SK-N-SH (cell line): ENCODE measurements at regions not wholly inside any gene's neighbourhood (a gene's known extent, or its start where the extent isn't known, plus 50 kb on each side); places are given as distances from the start of the nearest gene placed in this dataset.

Experiments
- CTCF ChIA-PET: fragments of 300-600, 350-600 bp; formaldehyde crosslinking; extraction: SDS; loops from one replicate; lab custom pipeline; 2021; lab: Yijun Ruan, JAX
- POLR2A ChIA-PET: fragments of 350-600 bp; sonication (Branson Sonifier 250); formaldehyde crosslinking; extraction: SDS; loops from one replicate; lab custom pipeline; 2020; ENCODE audit warnings: antibody characterized with exemption, inconsistent platforms; lab: Yijun Ruan, JAX
- DNase-seq: peaks from one replicate; pipeline ENCODE4 v3.0.0; 2012
- H2AFZ ChIP-seq: fragments of 200-600 bp; sonication (generic); 2 replicates; pipeline ENCODE4 v1.8.1; 2016; ENCODE audit warnings: antibody characterized with exemption, mild to moderate bottlenecking, low read depth
- H3F3A ChIP-seq: fragments of 200-600 bp; sonication (generic); replicated peaks from 2 replicates; pipeline ENCODE3; 2016; ENCODE audit warnings: antibody characterized with exemption, mild to moderate bottlenecking; ENCODE audit not compliant: insufficient read depth
- H3K27ac ChIP-seq, 2 experiments: fragments of 200-500 bp in 1 of 2; fragments of 200-600 bp in 1 of 2; sonication (Bioruptor generic) in 1 of 2; sonication (generic), shearing (Covaris generic) in 1 of 2; 2 replicates each; pipeline versions ENCODE4 v1.5.1 to v1.6.1; 2014 to 2016; ENCODE audit warnings: low read depth in 2 of 2, inconsistent platforms in 1 of 2, low read length in 1 of 2, mild to moderate bottlenecking in 1 of 2, mixed read lengths in 1 of 2
- H3K27me3 ChIP-seq: fragments of 200-600 bp; sonication (generic), shearing (Covaris generic); 2 replicates; pipeline ENCODE4 v1.6.1; 2016; ENCODE audit warnings: mixed run types; ENCODE audit not compliant: insufficient read depth
- H3K36me3 ChIP-seq, 2 experiments: fragments of 200-500 bp in 1 of 2; fragments of 200-600 bp in 1 of 2; sonication (Bioruptor generic) in 1 of 2; sonication (generic) in 1 of 2; replicated peaks in 1 of 2; 2 replicates each; pipeline versions ENCODE3 to v1.5.1; 2014 to 2016; ENCODE audit warnings: low read length in 1 of 2, mild to moderate bottlenecking in 1 of 2; ENCODE audit not compliant: insufficient read depth in 2 of 2, control insufficient read depth in 1 of 2
- H3K4me1 ChIP-seq, 2 experiments: fragments of 200-500 bp in 1 of 2; fragments of 200-600 bp in 1 of 2; sonication (Bioruptor generic) in 1 of 2; sonication (generic), shearing (Covaris generic) in 1 of 2; 2 replicates each; pipeline versions ENCODE4 v1.5.1 to v1.6.1; 2014 to 2016; ENCODE audit warnings: low read depth in 1 of 2, low read length in 1 of 2, mixed run types in 1 of 2; ENCODE audit not compliant: insufficient read depth in 2 of 2, control insufficient read depth in 1 of 2
- H3K4me2 ChIP-seq: fragments of 200-600 bp; sonication (generic), shearing (Covaris generic); 2 replicates; pipeline ENCODE4 v1.6.1; 2017; ENCODE audit warnings: mixed run types
- H3K4me3 ChIP-seq, 2 experiments: fragments of 200-500 bp in 1 of 2; fragments of 200-600 bp in 1 of 2; sonication (Bioruptor generic) in 1 of 2; sonication (generic), shearing (Covaris generic) in 1 of 2; 2 replicates each; pipeline versions ENCODE4 v1.5.1 to v1.8.1; 2014 to 2016; ENCODE audit warnings: low read depth in 2 of 2, inconsistent platforms in 1 of 2, low read length in 1 of 2, mild to moderate bottlenecking in 1 of 2, mixed read lengths in 1 of 2, moderate library complexity in 1 of 2
- H3K79me2 ChIP-seq: fragments of 200-600 bp; sonication (generic); 2 replicates; pipeline ENCODE4 v1.8.1; 2017; ENCODE audit warnings: mild to moderate bottlenecking; ENCODE audit not compliant: insufficient read depth
- H3K9ac ChIP-seq: fragments of 200-600 bp; sonication (generic); 2 replicates; pipeline ENCODE4 v1.6.1; 2017; ENCODE audit warnings: mixed run types
- H3K9me2 ChIP-seq: fragments of 200-600 bp; sonication (generic); 2 replicates; pipeline ENCODE4 v1.6.1; 2017; ENCODE audit warnings: mixed run types
- H3K9me3 ChIP-seq: fragments of 200-600 bp; sonication (generic); 2 replicates; pipeline ENCODE4 v1.6.1; 2017; ENCODE audit warnings: mixed run types, mild to moderate bottlenecking, moderate library complexity
- H4K20me1 ChIP-seq: fragments of 200-600 bp; sonication (generic); 2 replicates; pipeline ENCODE4 v1.6.1; 2017; ENCODE audit warnings: mild to moderate bottlenecking, mixed run types; ENCODE audit not compliant: insufficient read depth
- ELF1 ChIP-seq: IDR thresholded peaks from 2 replicates; pipeline ENCODE4 v1.4.0; 2012
- EP300 ChIP-seq, 2 experiments: IDR thresholded peaks; 2 replicates each; pipeline versions ENCODE4 v1.4.0 to v1.6.1; 2012; ENCODE audit warnings: borderline replicate concordance in 1 of 2, low read depth in 1 of 2, low read length in 1 of 2
- GABPA ChIP-seq: IDR thresholded peaks from 2 replicates; pipeline ENCODE4 v1.4.0; 2012; ENCODE audit warnings: low read depth, mild to moderate bottlenecking
- GATA2 ChIP-seq: sonication (generic); formaldehyde crosslinking; IDR thresholded peaks from 2 replicates; pipeline ENCODE4 v1.5.0; 2020; ENCODE audit warnings: mild to moderate bottlenecking, missing genetic modification reagents
- IRF3 ChIP-seq: fragments of 150-350 bp; IDR thresholded peaks from 2 replicates; pipeline ENCODE4 v1.6.1; 2016; ENCODE audit warnings: mild to moderate bottlenecking, low read depth, low read length
- JUND ChIP-seq: IDR thresholded peaks from 2 replicates; pipeline ENCODE4 v1.4.0; 2012
- NFIC ChIP-seq: IDR thresholded peaks from 2 replicates; pipeline ENCODE4 v1.4.0; 2012; ENCODE audit warnings: borderline replicate concordance
- PBX3 ChIP-seq: IDR thresholded peaks from 2 replicates; pipeline ENCODE4; 2012
- POLR2AphosphoS5 ChIP-seq: IDR thresholded peaks from 2 replicates; pipeline ENCODE4 v1.6.1; 2012; ENCODE audit warnings: low read depth, low read length
- REST ChIP-seq: IDR thresholded peaks from 2 replicates; pipeline ENCODE4 v1.6.1; 2012; ENCODE audit warnings: mild to moderate bottlenecking, low read depth, low read length, moderate library complexity
- RFX5 ChIP-seq: IDR thresholded peaks from 2 replicates; pipeline ENCODE4 v1.6.1; 2012; ENCODE audit warnings: mild to moderate bottlenecking, improper control_type of control experiment, low read length
- SIN3A ChIP-seq: IDR thresholded peaks from 2 replicates; pipeline ENCODE4 v1.6.1; 2012; ENCODE audit warnings: low read depth, mild to moderate bottlenecking, low read length, moderate library complexity, borderline replicate concordance
- TAF1 ChIP-seq: IDR thresholded peaks from 2 replicates; pipeline ENCODE4 v1.6.1; 2012; ENCODE audit warnings: low read depth, mild to moderate bottlenecking, low read length, moderate library complexity, borderline replicate concordance
- ZBTB33 ChIP-seq: IDR thresholded peaks from 2 replicates; pipeline ENCODE4 v1.4.0; 2012; ENCODE audit warnings: low read depth, borderline replicate concordance
- WGBS: methylation state at CpG from one replicate; pipeline ENCODE4 v1.1.6; 2017; ENCODE audit warnings: low lambda C conversion rate; 5-methylcytosine and 5-hydroxymethylcytosine counted together

GRCh38 chr18:77905011-77905410 is 655.4 kb downstream of the GALR1 start (continued):
- TF ChIP-seq IRF3 (no peak), SIN3A (no peak), NFIC (no peak)

GRCh38 chr18:77905449-77906055 is 655.9 kb downstream of the GALR1 start:
- no peak for DNase-seq
- H3F3A ChIP-seq: no peaks in the 10 kb centered on the region
- no peak for TF ChIP-seq JUND
- no peak for TF ChIP-seq GABPA
- TF ChIP-seq SIN3A: no peak
- no peak for TF ChIP-seq POLR2AphosphoS5
- TF ChIP-seq REST: no peak
- TF ChIP-seq ELF1: no peak
- TF ChIP-seq IRF3: no peak
- TF ChIP-seq TAF1: no peak
- no peak for TF ChIP-seq PBX3
- no peak for TF ChIP-seq RFX5
- no peak for TF ChIP-seq GATA2 (CRISPR knock-in tag)
- TF ChIP-seq ZBTB33: no peak
- no peak for TF ChIP-seq EP300 (IDR thresholded peaks at IDR 0.05; ENCODE audit: borderline replicate concordance in 1 of 2, low read depth in 1 of 2, low read length in 1 of 2)
- TF ChIP-seq, all 33 proteins: peak for 0
- H3K9me3 ChIP-seq: no peaks in the 10 kb centered on the region
- H3K4me1 ChIP-seq: no peaks in the 10 kb centered on the region
- H4K20me1 ChIP-seq: no peaks in the 10 kb centered on the region
- H2AFZ ChIP-seq: no peak overlapping the region
- POLR2A ChIA-PET: no interaction called here
- no peak overlapping the region for H3K4me3 ChIP-seq
- 3% methylated on average over 11 of the region's 34 CpGs for WGBS
- no peak overlapping the region for H3K9ac ChIP-seq
- no peak overlapping the region for H3K4me2 ChIP-seq
- no peaks in the 10 kb centered on the region for H3K79me2 ChIP-seq
- no peaks in the 10 kb centered on the region for H3K36me3 ChIP-seq
- H3K9me2 ChIP-seq: no peaks in the 10 kb centered on the region
- CTCF ChIA-PET: no interaction called here
- no peak overlapping the region for H3K27ac ChIP-seq
- no peaks in the 10 kb centered on the region; the same call in 1 of the 2 replicates for H3K27me3 ChIP-seq
